ENCODE measurements at regions not wholly inside any gene's neighbourhood (a gene's known extent, or its start where the extent isn't known, plus 50 kb on each side); places are given as distances from the start of the nearest gene placed in this dataset.

- DNase-seq (ENCODE audit: extremely low read depth, insufficient read length), result no peak
- no peak overlapping the region for H3K4me3 ChIP-seq (replicated peaks; ENCODE audit: low read depth, low read length)
- no peaks in the 10 kb centered on the region for H3K36me3 ChIP-seq (ENCODE audit: control insufficient read depth, insufficient read depth, low read length)
- no peak for TF ChIP-seq CTCF (IDR thresholded peaks at IDR 0.05; ENCODE audit: insufficient read depth, low read length, poor library complexity, severe bottlenecking)
- no peaks in the 10 kb centered on the region for H3K27me3 ChIP-seq (replicated peaks; ENCODE audit: control insufficient read depth, insufficient read depth, low read length)
Measured at GRCh38 chr2:207265332-207265731, 99.6 kb upstream of the KLF7 start.

- TF ChIP-seq CTCF (IDR thresholded peaks at IDR 0.05; ENCODE audit: insufficient read depth, low read length, poor library complexity, severe bottlenecking), result no peak
- Histone ChIP-seq H3K4me3 (replicated peaks; ENCODE audit: low read depth, low read length) (no peak overlapping the region), H3K36me3 (ENCODE audit: control insufficient read depth, insufficient read depth, low read length) (no peaks in the 10 kb centered on the region), H3K27me3 (replicated peaks; ENCODE audit: control insufficient read depth, insufficient read depth, low read length) (no peaks in the 10 kb centered on the region)
- no peak for DNase-seq (ENCODE audit: extremely low read depth, insufficient read length)
Measured at GRCh38 chr2:207265869-207266268, 100.1 kb upstream of the KLF7 start.

- TF ChIP-seq CTCF (IDR thresholded peaks at IDR 0.05; ENCODE audit: insufficient read depth, low read length, poor library complexity, severe bottlenecking), result no peak
Measured at GRCh38 chr2:207266648-207267047, 100.9 kb upstream of the KLF7 start.

GRCh38 chr2:207269038-207269437, 103.3 kb upstream of the KLF7 start:
- Histone ChIP-seq H3K36me3 (ENCODE audit: control insufficient read depth, insufficient read depth, low read length) (no peaks in the 10 kb centered on the region), H3K4me3 (replicated peaks; ENCODE audit: low read depth, low read length) (no peak overlapping the region), H3K27me3 (replicated peaks; ENCODE audit: control insufficient read depth, insufficient read depth, low read length) (no peaks in the 10 kb centered on the region)
- TF ChIP-seq CTCF (IDR thresholded peaks at IDR 0.05; ENCODE audit: insufficient read depth, low read length, poor library complexity, severe bottlenecking), result no peak
- no peak for DNase-seq (ENCODE audit: extremely low read depth, insufficient read length)

More at GRCh38 chr2:207266648-207267047, 100.9 kb upstream of the KLF7 start:
- no peak overlapping the region for H3K4me3 ChIP-seq (replicated peaks; ENCODE audit: low read depth, low read length)
- H3K36me3 ChIP-seq (ENCODE audit: control insufficient read depth, insufficient read depth, low read length), result no peaks in the 10 kb centered on the region
- no peak for DNase-seq (ENCODE audit: extremely low read depth, insufficient read length)
- H3K27me3 ChIP-seq (replicated peaks; ENCODE audit: control insufficient read depth, insufficient read depth, low read length), result no peaks in the 10 kb centered on the region

- TF ChIP-seq CTCF (IDR thresholded peaks at IDR 0.05; ENCODE audit: insufficient read depth, low read length, poor library complexity, severe bottlenecking), result no peak
- no peaks in the 10 kb centered on the region for H3K27me3 ChIP-seq (replicated peaks; ENCODE audit: control insufficient read depth, insufficient read depth, low read length)
- no peak overlapping the region for H3K4me3 ChIP-seq (replicated peaks; ENCODE audit: low read depth, low read length)
- DNase-seq (ENCODE audit: extremely low read depth, insufficient read length), result no peak
- no peaks in the 10 kb centered on the region for H3K36me3 ChIP-seq (ENCODE audit: control insufficient read depth, insufficient read depth, low read length)
Measured at GRCh38 chr2:207274530-207275189, 108.9 kb upstream of the KLF7 start.

- Histone ChIP-seq H3K27me3 (replicated peaks; ENCODE audit: control insufficient read depth, insufficient read depth, low read length) (no peaks in the 10 kb centered on the region), H3K4me3 (replicated peaks; ENCODE audit: low read depth, low read length) (no peak overlapping the region), H3K36me3 (ENCODE audit: control insufficient read depth, insufficient read depth, low read length) (no peaks in the 10 kb centered on the region)
- no peak for TF ChIP-seq CTCF (IDR thresholded peaks at IDR 0.05; ENCODE audit: insufficient read depth, low read length, poor library complexity, severe bottlenecking)
- DNase-seq (ENCODE audit: extremely low read depth, insufficient read length), result no peak
Measured at GRCh38 chr2:207275779-207276178, 110.0 kb upstream of the KLF7 start.
